IMR-90 (cell line): ENCODE measurements at regions not wholly inside any gene's neighbourhood (a gene's known extent, or its start where the extent isn't known, plus 50 kb on each side); places are given as distances from the start of the nearest gene placed in this dataset.

Experiments used
- ATAC-seq: fragments of 200-7000 bp; cut with Tn5 transposase; 2 replicates; pipeline ENCODE4 v1.9.1; 2020; ENCODE audit warnings: low read depth, mild to moderate bottlenecking, moderate library complexity
- BruUV-seq: library from RNA; stranded (reverse); fragments of 400-500 nt; replicated peaks from 2 replicates; lab custom pipeline; 2021; lab: Mats Ljungman, UMichigan
- CTCF ChIA-PET: fragments of 300-600 bp; formaldehyde crosslinking; extraction: SDS; loops from one replicate; lab custom pipeline; 2021; ENCODE audit warnings: antibody characterized with exemption; lab: Yijun Ruan, JAX
- POLR2A ChIA-PET: fragments of 300-600 bp; sonication (Branson Sonifier 250); formaldehyde crosslinking; loops from one replicate; lab custom pipeline; 2022; ENCODE audit warnings: antibody characterized with exemption; ENCODE audit not compliant: unreplicated experiment; lab: Charles Lee
- DNase-seq: peaks from one replicate; pipeline ENCODE4 v3.0.0; 2013
- H2AFZ ChIP-seq: replicated peaks from 2 replicates; pipeline ENCODE3; 2013; ENCODE audit warnings: low read length, mild to moderate bottlenecking; ENCODE audit not compliant: poor library complexity
- H2AK5ac ChIP-seq: 2 replicates; pipeline ENCODE4 v1.6.1; 2013; ENCODE audit warnings: low read depth, low read length, inconsistent platforms
- H2AK9ac ChIP-seq: replicated peaks from 2 replicates; pipeline ENCODE3; 2013; ENCODE audit warnings: mild to moderate bottlenecking, low read depth, low read length, moderate library complexity; ENCODE audit not compliant: poor library complexity
- H2BK120ac ChIP-seq: 2 replicates; pipeline ENCODE4 v1.6.1; 2013; ENCODE audit warnings: low read depth, low read length, inconsistent platforms
- H2BK15ac ChIP-seq: 3 replicates; pipeline ENCODE4 v1.6.1; 2013; ENCODE audit warnings: low read depth, low read length, inconsistent platforms
- H2BK20ac ChIP-seq: 2 replicates; pipeline ENCODE4 v1.6.1; 2013; ENCODE audit warnings: low read depth, mild to moderate bottlenecking, inconsistent platforms, low read length, moderate library complexity
- H2BK5ac ChIP-seq: 2 replicates; pipeline ENCODE4 v1.6.1; 2013; ENCODE audit warnings: mild to moderate bottlenecking, low read depth, low read length, inconsistent platforms; ENCODE audit not compliant: poor library complexity, severe bottlenecking
- H3K14ac ChIP-seq: replicated peaks from 2 replicates; pipeline ENCODE4 v1.6.1; 2013; ENCODE audit warnings: low read depth, low read length, inconsistent platforms
- H3K18ac ChIP-seq: 2 replicates; pipeline ENCODE4 v1.6.1; 2013; ENCODE audit warnings: low read depth, low read length, control low read depth
- H3K23ac ChIP-seq: 2 replicates; pipeline ENCODE4 v1.6.1; 2013; ENCODE audit warnings: low read depth, low read length, inconsistent platforms
- H3K27ac ChIP-seq: 2 replicates; pipeline ENCODE4 v1.5.1; 2013; ENCODE audit warnings: mild to moderate bottlenecking, control low read depth, low read length; ENCODE audit not compliant: insufficient read depth
- H3K27me3 ChIP-seq: 2 replicates; pipeline ENCODE4 v1.6.1; 2013; ENCODE audit warnings: low read length; ENCODE audit not compliant: control insufficient read depth, insufficient read depth
- H3K36me3 ChIP-seq: 2 replicates; pipeline ENCODE4 v1.6.1; 2013; ENCODE audit warnings: low read length, mixed read lengths; ENCODE audit not compliant: control insufficient read depth, insufficient read depth
- H3K4ac ChIP-seq: 2 replicates; pipeline ENCODE4 v1.6.1; 2013; ENCODE audit warnings: low read depth, low read length, inconsistent platforms
- H3K4me1 ChIP-seq: 2 replicates; pipeline ENCODE4 v1.6.1; 2013; ENCODE audit warnings: low read length, mixed read lengths; ENCODE audit not compliant: control insufficient read depth, insufficient read depth
- H3K4me2 ChIP-seq: 2 replicates; pipeline ENCODE4 v1.6.1; 2013; ENCODE audit warnings: low read depth, mild to moderate bottlenecking, control low read depth, low read length, moderate library complexity
- H3K4me3 ChIP-seq: 2 replicates; pipeline ENCODE4 v1.5.1; 2013; ENCODE audit warnings: low read depth, mild to moderate bottlenecking, control low read depth, low read length, moderate library complexity; ENCODE audit not compliant: insufficient read depth
- H3K56ac ChIP-seq: 2 replicates; pipeline ENCODE4 v1.6.1; 2013; ENCODE audit warnings: low read length, inconsistent platforms; ENCODE audit not compliant: insufficient read depth; ENCODE audit errors: extremely low read depth
- H3K79me1 ChIP-seq, 2 experiments: 2 replicates each; pipeline ENCODE4 v1.6.1; 2013; ENCODE audit warnings: low read length in 2 of 2, inconsistent platforms in 1 of 2, low read depth in 1 of 2
- H3K9ac ChIP-seq: 2 replicates; pipeline ENCODE4 v1.6.1; 2013; ENCODE audit warnings: low read depth, low read length, control low read depth
- H3K9me1 ChIP-seq: 2 replicates; pipeline ENCODE4 v1.6.1; 2013; ENCODE audit warnings: low read length, inconsistent platforms; ENCODE audit not compliant: insufficient read depth
- H3K9me3 ChIP-seq: 2 replicates; pipeline ENCODE4 v1.6.1; 2013; ENCODE audit warnings: low read length; ENCODE audit not compliant: control insufficient read depth, insufficient read depth
- H4K20me1 ChIP-seq: 2 replicates; pipeline ENCODE4 v1.6.1; 2013; ENCODE audit warnings: low read length, inconsistent platforms; ENCODE audit not compliant: insufficient read depth
- H4K5ac ChIP-seq: 2 replicates; pipeline ENCODE4 v1.6.1; 2013; ENCODE audit warnings: mild to moderate bottlenecking, low read depth, low read length, control low read depth
- H4K8ac ChIP-seq, 2 experiments: 2 replicates each; pipeline ENCODE4 v1.6.1; 2013; ENCODE audit warnings: low read depth in 2 of 2, low read length in 2 of 2, control low read depth in 1 of 2, inconsistent platforms in 1 of 2
- H4K91ac ChIP-seq: 2 replicates; pipeline ENCODE4 v1.6.1; 2013; ENCODE audit warnings: low read depth, low read length, inconsistent platforms; ENCODE audit not compliant: insufficient read depth
- BHLHE40 ChIP-seq: fragments of 150-350 bp; IDR thresholded peaks from 2 replicates; pipeline ENCODE4 v1.6.1; 2016; ENCODE audit warnings: mild to moderate bottlenecking, low read depth, low read length
- CEBPB ChIP-seq: IDR thresholded peaks from 2 replicates; pipeline ENCODE4 v1.6.1; 2012; ENCODE audit warnings: low read depth, low read length, improper control_type of control experiment
- CHD1 ChIP-seq: IDR thresholded peaks from 2 replicates; pipeline ENCODE4 v1.6.1; 2012; ENCODE audit warnings: low read depth, low read length, improper control_type of control experiment
- FOS ChIP-seq: fragments of 150-350 bp; IDR thresholded peaks from 2 replicates; pipeline ENCODE4 v1.6.1; 2016; ENCODE audit warnings: low read depth, low read length
- MAFK ChIP-seq: IDR thresholded peaks from 2 replicates; pipeline ENCODE4 v1.6.1; 2012; ENCODE audit warnings: low read depth, low read length, improper control_type of control experiment
- MAZ ChIP-seq: IDR thresholded peaks from 2 replicates; pipeline ENCODE4 v1.6.1; 2012; ENCODE audit warnings: low read depth, mild to moderate bottlenecking, low read length, improper control_type of control experiment, moderate library complexity, borderline replicate concordance
- MXI1 ChIP-seq: IDR thresholded peaks from 2 replicates; pipeline ENCODE4 v1.6.1; 2012; ENCODE audit warnings: low read depth, mild to moderate bottlenecking, low read length, moderate library complexity, borderline replicate concordance
- NFE2L2 ChIP-seq: fragments of 150-350 bp; IDR thresholded peaks from 2 replicates; pipeline ENCODE4 v1.6.1; 2016; ENCODE audit warnings: low read depth, mild to moderate bottlenecking, low read length
- POLR2A ChIP-seq: IDR thresholded peaks from 2 replicates; pipeline ENCODE4 v1.6.1; 2012; ENCODE audit warnings: mild to moderate bottlenecking, low read depth, low read length
- RAD21 ChIP-seq: IDR thresholded peaks from 2 replicates; pipeline ENCODE4 v1.6.1; 2012; ENCODE audit warnings: low read length, improper control_type of control experiment
- RCOR1 ChIP-seq: IDR thresholded peaks from 2 replicates; pipeline ENCODE4 v1.6.1; 2012; ENCODE audit warnings: mild to moderate bottlenecking, low read length, improper control_type of control experiment; ENCODE audit not compliant: insufficient replicate concordance
- RFX5 ChIP-seq: IDR thresholded peaks from 2 replicates; pipeline ENCODE4 v1.8.0; 2012; ENCODE audit warnings: low read depth, mild to moderate bottlenecking, low read length, moderate library complexity
- SMC3 ChIP-seq: fragments of 150-350 bp; IDR thresholded peaks from 2 replicates; pipeline ENCODE4 v1.6.1; 2016; ENCODE audit warnings: low read depth, mild to moderate bottlenecking, antibody characterized with exemption, low read length, moderate library complexity
- USF2 ChIP-seq: fragments of 150-350 bp; IDR thresholded peaks from 2 replicates; pipeline ENCODE4 v1.6.1; 2017; ENCODE audit warnings: mild to moderate bottlenecking, antibody characterized with exemption, low read length, low read depth
- WGBS, 2 experiments: methylation state at CpG; one replicate each; pipeline versions ENCODE4 v1.1.5 to v1.1.7; 2013; ENCODE audit warnings: missing lambda C conversion rate in 2 of 2; ENCODE audit not compliant: insufficient read length in 1 of 2; ENCODE audit errors: extremely low coverage in 2 of 2; 5-methylcytosine and 5-hydroxymethylcytosine counted together
- dilution Hi-C: fragments of 300-500 bp; cut with HindIII; formaldehyde crosslinking; loops from one replicate; pipeline ENCODE4 v1.14.3; 2018; ENCODE audit warnings: low sequenced_read_pairs; ENCODE audit not compliant: unreplicated experiment
- in situ Hi-C: fragments of 300-500 bp; cut with MboI; formaldehyde crosslinking; loops from 3 replicates; pipeline ENCODE4 v1.14.3; 2019; ENCODE audit warnings: low sequenced_read_pairs, inconsistent platforms, mixed read lengths
- intact Hi-C: fragments of 100-400 bp; cut with micrococcal nuclease; formaldehyde crosslinking; loops from 2 replicates; pipeline ENCODE4 v1.10.0; 2022
- TF ChIP-seq, protein P1 (sequence below): fragments of 150-350 bp; IDR thresholded peaks from 2 replicates; pipeline ENCODE4 v1.6.1; 2016; ENCODE audit warnings: low read depth, mild to moderate bottlenecking, low read length, moderate library complexity, borderline replicate concordance
- TF ChIP-seq, protein P2 (sequence below): conservative IDR thresholded peaks from 2 replicates; pipeline ENCODE4 v1.5.1; 2012; ENCODE audit warnings: mild to moderate bottlenecking, low read depth, low read length, improper control_type of control experiment

DNA sequence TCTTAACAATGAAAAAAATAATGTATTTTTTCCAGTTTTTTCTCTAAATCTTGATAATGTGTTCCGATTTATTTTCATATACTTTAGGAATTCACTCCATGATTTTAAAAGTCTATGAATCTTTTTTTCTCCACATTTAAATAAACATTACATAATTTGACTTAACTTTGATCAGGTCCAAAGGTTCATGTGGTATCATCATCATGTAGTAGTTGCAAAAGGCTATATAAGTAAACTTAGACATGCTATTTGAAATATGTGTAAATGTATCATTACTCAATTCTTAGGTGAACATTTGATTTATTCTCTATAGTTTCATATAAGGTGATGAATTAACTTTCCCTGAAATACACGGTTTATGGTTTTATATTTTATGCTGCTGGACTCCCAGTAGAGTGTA, 2197.0 kb upstream of the RAG2 start:
- Histone ChIP-seq H3K4me1 (no peaks in the 10 kb centered on the region), H2BK20ac (no peak overlapping the region), H4K20me1 (no peaks in the 10 kb centered on the region), H3K9ac (no peak overlapping the region), H2AK9ac (no peak overlapping the region), H3K9me1 (no peaks in the 10 kb centered on the region), H2AFZ (no peak overlapping the region), H3K4me3 (no peak overlapping the region), H3K18ac (no peak overlapping the region), H3K14ac (no peak overlapping the region), H3K27ac (no peak overlapping the region), H2BK5ac (no peak overlapping the region), H3K27me3 (no peaks in the 10 kb centered on the region), H4K5ac (no peak overlapping the region), H4K8ac (no peak overlapping the region), H2BK15ac (no peak overlapping the region), H4K91ac (no peak overlapping the region), H3K23ac (no peak overlapping the region), H2AK5ac (no peak overlapping the region), H3K4ac (no peak overlapping the region), H2BK120ac (no peak overlapping the region), H3K79me1 (no peaks in the 10 kb centered on the region), H3K4me2 (no peak overlapping the region), H3K36me3 (no peaks in the 10 kb centered on the region), H3K56ac (no peak overlapping the region), H3K9me3 (no peaks in the 10 kb centered on the region)
- no peak for TF ChIP-seq NFE2L2
- TF ChIP-seq FOS, result no peak
- TF ChIP-seq RAD21, result no peak
- no peak for TF ChIP-seq RFX5
- no peak for TF ChIP-seq MAZ
- TF ChIP-seq CHD1, result no peak
- TF ChIP-seq, protein P1, sequence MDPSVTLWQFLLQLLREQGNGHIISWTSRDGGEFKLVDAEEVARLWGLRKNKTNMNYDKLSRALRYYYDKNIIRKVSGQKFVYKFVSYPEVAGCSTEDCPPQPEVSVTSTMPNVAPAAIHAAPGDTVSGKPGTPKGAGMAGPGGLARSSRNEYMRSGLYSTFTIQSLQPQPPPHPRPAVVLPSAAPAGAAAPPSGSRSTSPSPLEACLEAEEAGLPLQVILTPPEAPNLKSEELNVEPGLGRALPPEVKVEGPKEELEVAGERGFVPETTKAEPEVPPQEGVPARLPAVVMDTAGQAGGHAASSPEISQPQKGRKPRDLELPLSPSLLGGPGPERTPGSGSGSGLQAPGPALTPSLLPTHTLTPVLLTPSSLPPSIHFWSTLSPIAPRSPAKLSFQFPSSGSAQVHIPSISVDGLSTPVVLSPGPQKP, result no peak
- TF ChIP-seq MXI1, result no peak
- no peak for TF ChIP-seq RCOR1
- no peak for TF ChIP-seq MAFK
- TF ChIP-seq POLR2A, result no peak
- no peak for TF ChIP-seq BHLHE40
- TF ChIP-seq USF2, result no peak
- TF ChIP-seq SMC3, result no peak
- TF ChIP-seq, protein P2, sequence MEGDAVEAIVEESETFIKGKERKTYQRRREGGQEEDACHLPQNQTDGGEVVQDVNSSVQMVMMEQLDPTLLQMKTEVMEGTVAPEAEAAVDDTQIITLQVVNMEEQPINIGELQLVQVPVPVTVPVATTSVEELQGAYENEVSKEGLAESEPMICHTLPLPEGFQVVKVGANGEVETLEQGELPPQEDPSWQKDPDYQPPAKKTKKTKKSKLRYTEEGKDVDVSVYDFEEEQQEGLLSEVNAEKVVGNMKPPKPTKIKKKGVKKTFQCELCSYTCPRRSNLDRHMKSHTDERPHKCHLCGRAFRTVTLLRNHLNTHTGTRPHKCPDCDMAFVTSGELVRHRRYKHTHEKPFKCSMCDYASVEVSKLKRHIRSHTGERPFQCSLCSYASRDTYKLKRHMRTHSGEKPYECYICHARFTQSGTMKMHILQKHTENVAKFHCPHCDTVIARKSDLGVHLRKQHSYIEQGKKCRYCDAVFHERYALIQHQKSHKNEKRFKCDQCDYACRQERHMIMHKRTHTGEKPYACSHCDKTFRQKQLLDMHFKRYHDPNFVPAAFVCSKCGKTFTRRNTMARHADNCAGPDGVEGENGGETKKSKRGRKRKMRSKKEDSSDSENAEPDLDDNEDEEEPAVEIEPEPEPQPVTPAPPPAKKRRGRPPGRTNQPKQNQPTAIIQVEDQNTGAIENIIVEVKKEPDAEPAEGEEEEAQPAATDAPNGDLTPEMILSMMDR, result no peak
- TF ChIP-seq CEBPB, result no peak
- POLR2A ChIA-PET, result no interaction called here
- ATAC-seq (no peak), DNase-seq (no peak)
- dilution Hi-C loops, result no loop called here
- in situ Hi-C loops, result loop anchor here (25.0 kb wide), 3 partner anchors 858 to 1358 kb away; no protein-coding TSS in a partner anchor
- no CpG with 5 or more reads among the region's 2 CpGs for WGBS, 2 experiments
- CTCF ChIA-PET, result no interaction called here
- no TSS peak for BruUV-seq
- intact Hi-C loops, result loop anchor here (10.0 kb wide), 1 partner anchor 1500 kb away; no protein-coding TSS in a partner anchor
